MM.1S (cell line): ENCODE measurements at regions not wholly inside any gene's neighbourhood (a gene's known extent, or its start where the extent isn't known, plus 50 kb on each side); places are given as distances from the start of the nearest gene placed in this dataset.

Experiments used
- DNase-seq: peaks from one replicate; pipeline ENCODE4 v3.0.0-alpha.2; 2015
- H2AFZ ChIP-seq: fragments of 300-600 bp; sonication (generic); 2 replicates; pipeline ENCODE4 v1.6.0; 2016; ENCODE audit warnings: antibody characterized with exemption, low read length
- H3F3A ChIP-seq: fragments of 300-600 bp; sonication (generic); 2 replicates; pipeline ENCODE4 v1.6.1; 2016; ENCODE audit warnings: mild to moderate bottlenecking, antibody characterized with exemption, low read length, moderate library complexity, mixed read lengths; ENCODE audit not compliant: insufficient read depth
- H3K27ac ChIP-seq: fragments of 300-600 bp; sonication (generic); 2 replicates; pipeline ENCODE4 v1.5.1; 2016; ENCODE audit warnings: mild to moderate bottlenecking, low read length
- H3K27me3 ChIP-seq: fragments of 300-600 bp; sonication (generic); replicated peaks from 2 replicates; pipeline ENCODE4 v1.6.0; 2016; ENCODE audit warnings: low read length; ENCODE audit not compliant: insufficient read depth
- H3K36me3 ChIP-seq: fragments of 300-600 bp; sonication (generic); replicated peaks from 2 replicates; pipeline ENCODE4 v1.6.1; 2016; ENCODE audit warnings: mild to moderate bottlenecking, low read length, mixed read lengths; ENCODE audit not compliant: insufficient read depth
- H3K4me1 ChIP-seq: fragments of 300-600 bp; sonication (generic); 2 replicates; pipeline ENCODE4 v1.6.1; 2016; ENCODE audit warnings: low read length, mixed read lengths
- H3K4me2 ChIP-seq: fragments of 300-600 bp; sonication (generic); 2 replicates; pipeline ENCODE4 v1.6.0; 2016; ENCODE audit warnings: low read depth, low read length
- H3K4me3 ChIP-seq: fragments of 300-600 bp; sonication (generic); 2 replicates; pipeline ENCODE4 v1.5.1; 2016; ENCODE audit warnings: low read length, mixed read lengths
- H3K79me2 ChIP-seq: fragments of 300-600 bp; sonication (generic); 2 replicates; pipeline ENCODE4 v1.6.1; 2016; ENCODE audit warnings: mixed run types, low read length, mixed read lengths
- H3K9ac ChIP-seq: fragments of 300-600 bp; sonication (generic); 2 replicates; pipeline ENCODE4 v1.6.1; 2016; ENCODE audit warnings: low read length, mixed read lengths
- H3K9me2 ChIP-seq: fragments of 300-600 bp; sonication (generic); replicated peaks from 2 replicates; pipeline ENCODE4 v1.6.1; 2016; ENCODE audit warnings: mild to moderate bottlenecking, low read length, mixed read lengths; ENCODE audit not compliant: insufficient read depth
- H3K9me3 ChIP-seq: fragments of 300-600 bp; sonication (generic); replicated peaks from 2 replicates; pipeline ENCODE4 v1.6.1; 2016; ENCODE audit warnings: mild to moderate bottlenecking, low read length, mixed read lengths; ENCODE audit not compliant: insufficient read depth
- H4K20me1 ChIP-seq: fragments of 300-600 bp; sonication (generic); 2 replicates; pipeline ENCODE4 v1.6.1; 2016; ENCODE audit warnings: mild to moderate bottlenecking, low read length, moderate library complexity, mixed read lengths; ENCODE audit not compliant: insufficient read depth
- CTCF ChIP-seq: fragments of 300-600 bp; sonication (generic); IDR thresholded peaks from 2 replicates; pipeline ENCODE4 v1.5.1; 2016; ENCODE audit warnings: antibody characterized with exemption, low read length, mixed read lengths
- EZH2 ChIP-seq: fragments of 300-600 bp; sonication (generic); optimal IDR thresholded peaks from 2 replicates; pipeline ENCODE3; 2017; ENCODE audit warnings: low read depth, mild to moderate bottlenecking, antibody characterized with exemption, low read length, mixed read lengths
- EZH2phosphoT487 ChIP-seq: fragments of 300-600 bp; sonication (generic); IDR thresholded peaks from 2 replicates; pipeline ENCODE4 v1.6.1; 2018; ENCODE audit warnings: antibody characterized with exemption, low read length

GRCh38 chr11:71082454-71082853 is 169.9 kb downstream of the SHANK2 start:
- DNase-seq: no peak
- Histone ChIP-seq H3K4me3 (no peak overlapping the region), H3K4me2 (no peak overlapping the region), H3F3A (no peaks in the 10 kb centered on the region), H3K27ac (no peak overlapping the region), H3K9ac (no peak overlapping the region), H3K36me3 (no peaks in the 10 kb centered on the region), H4K20me1 (no peaks in the 10 kb centered on the region), H3K9me2 (no peaks in the 10 kb centered on the region), H2AFZ (no peak overlapping the region), H3K79me2 (no peaks in the 10 kb centered on the region), H3K9me3 (no peaks in the 10 kb centered on the region), H3K27me3 (peaks cover 72% of the 10 kb centered on the region), H3K4me1 (no peaks in the 10 kb centered on the region)
- TF ChIP-seq EZH2phosphoT487: no peak
- TF ChIP-seq CTCF: no peak
- no peak for TF ChIP-seq EZH2

- no peaks in the 10 kb centered on the region for H3K4me1 ChIP-seq
- TF ChIP-seq EZH2 (no peak), CTCF (no peak), EZH2phosphoT487 (no peak)
- H2AFZ ChIP-seq: no peak overlapping the region
Observed at GRCh38 chr11:71081704-71082230, 170.6 kb downstream of the SHANK2 start.

GRCh38 chr11:71080239-71081097 is 171.9 kb downstream of the SHANK2 start:
- no peak overlapping the region for H3K4me3 ChIP-seq
- no peaks in the 10 kb centered on the region for H3K36me3 ChIP-seq
- peak; percentile 65 for DNase-seq
- no peak overlapping the region for H2AFZ ChIP-seq
- no peaks in the 10 kb centered on the region for H3K4me1 ChIP-seq
- H3F3A ChIP-seq: no peaks in the 10 kb centered on the region
- H3K9me2 ChIP-seq: no peaks in the 10 kb centered on the region
- H3K9ac ChIP-seq: no peak overlapping the region
- no peaks in the 10 kb centered on the region for H3K9me3 ChIP-seq
- H3K27me3 ChIP-seq: peaks cover 81% of the 10 kb centered on the region
- H3K4me2 ChIP-seq: no peak overlapping the region
- no peaks in the 10 kb centered on the region for H4K20me1 ChIP-seq
- no peak overlapping the region for H3K27ac ChIP-seq
- no peaks in the 10 kb centered on the region for H3K79me2 ChIP-seq
- TF ChIP-seq EZH2phosphoT487: no peak
- TF ChIP-seq EZH2: no peak
- TF ChIP-seq CTCF: peak; percentile 88

More at GRCh38 chr11:71081704-71082230, 170.6 kb downstream of the SHANK2 start:
- Histone ChIP-seq H3K27ac (no peak overlapping the region), H3K9me3 (no peaks in the 10 kb centered on the region), H3K4me2 (no peak overlapping the region), H3K79me2 (no peaks in the 10 kb centered on the region), H3K9me2 (no peaks in the 10 kb centered on the region), H3K4me3 (no peak overlapping the region), H3K9ac (no peak overlapping the region), H3K27me3 (peaks cover 71% of the 10 kb centered on the region), H3K36me3 (no peaks in the 10 kb centered on the region), H4K20me1 (no peaks in the 10 kb centered on the region), H3F3A (no peaks in the 10 kb centered on the region)
- no peak for DNase-seq
